A549 (cell line): ENCODE measurements at regions not wholly inside any gene's neighbourhood (a gene's known extent, or its start where the extent isn't known, plus 50 kb on each side); places are given as distances from the start of the nearest gene placed in this dataset.

ENCODE experiments used
- ATAC-seq, 2 experiments: fragments of 200-7000 bp in 1 of 2; fragments of >200 bp in 1 of 2; cut with Nextera tagmentation in 1 of 2; cut with Tn5 transposase in 1 of 2; 3 replicates each; pipeline versions ENCODE4 v1.8.0 to v1.9.1; 2018 to 2020; ENCODE audit warnings: mild to moderate bottlenecking in 1 of 2, moderate library complexity in 1 of 2
- CTCF ChIA-PET: fragments of 300-600 bp; sonication (Branson Sonifier 250); formaldehyde crosslinking; extraction: SDS; loops from one replicate; lab custom pipeline; 2021; ENCODE audit warnings: antibody characterized with exemption, inconsistent platforms; lab: Yijun Ruan, JAX
- POLR2A ChIA-PET: fragments of 350-600 bp; formaldehyde crosslinking; extraction: SDS; loops from one replicate; lab custom pipeline; 2021; ENCODE audit warnings: antibody characterized with exemption, inconsistent platforms; lab: Yijun Ruan, JAX
- DNase-seq, 2 experiments: peaks; one replicate each; pipeline versions ENCODE4 v3.0.0 to v3.0.0-alpha.2; 2011 to 2016; ENCODE audit warnings: low read depth in 1 of 2, low spot score in 1 of 2
- FAIRE-seq: peaks from 2 replicates; lab custom pipeline; 2011; peaks lifted over from hg19 to GRCh38; lab: Jason Lieb, UNC
- H3K27ac ChIP-seq, 2 experiments: fragments of >200 bp; sonication (Bioruptor Twin); formaldehyde crosslinking; 3 replicates each; pipeline ENCODE4 v1.5.1; 2016 to 2017
- H3K4me1 ChIP-seq: fragments of >200 bp; sonication (Bioruptor Twin); formaldehyde crosslinking; 3 replicates; pipeline ENCODE4 v1.6.1; 2016
- H3K4me2 ChIP-seq: fragments of >200 bp; sonication (Bioruptor Twin); formaldehyde crosslinking; 3 replicates; pipeline ENCODE4 v1.6.1; 2016
- H3K4me3 ChIP-seq: fragments of >200 bp; sonication (Bioruptor Twin); formaldehyde crosslinking; 3 replicates; pipeline ENCODE4 v1.5.1; 2016
- H3K9me3 ChIP-seq: fragments of >200 bp; sonication (Bioruptor Twin); formaldehyde crosslinking; 3 replicates; pipeline ENCODE4 v1.6.1; 2016
- CBX8 ChIP-seq: fragments of 200-600 bp; sonication (generic); IDR thresholded peaks from 2 replicates; pipeline ENCODE4 v1.6.1; 2016
- CHD2 ChIP-seq: fragments of 150-350 bp; IDR thresholded peaks from 2 replicates; pipeline ENCODE4 v1.6.1; 2014; ENCODE audit warnings: low read length; ENCODE audit not compliant: partially characterized antibody
- ELK1 ChIP-seq: fragments of 150-350 bp; IDR thresholded peaks from 2 replicates; pipeline ENCODE4 v1.6.1; 2014; ENCODE audit warnings: low read depth, mild to moderate bottlenecking, low read length
- FOXS1 ChIP-seq: fragments of 250-450 bp; sonication (Bioruptor Pico); IDR thresholded peaks from 2 replicates; pipeline ENCODE4 v1.5.0; 2020; ENCODE audit warnings: mild to moderate bottlenecking, moderate library complexity
- HDAC2 ChIP-seq: fragments of 200-600 bp; sonication (generic); IDR thresholded peaks from 2 replicates; pipeline ENCODE4 v1.6.1; 2016
- HES2 ChIP-seq: fragments of >200 bp; sonication (Bioruptor Twin); formaldehyde crosslinking; IDR thresholded peaks from 2 replicates; pipeline ENCODE4 v1.6.1; 2016
- HOXA7 ChIP-seq: fragments of 250-450 bp; sonication (Bioruptor Pico); IDR thresholded peaks from 2 replicates; pipeline ENCODE4 v1.5.0; 2020; ENCODE audit warnings: mild to moderate bottlenecking, moderate library complexity
- KDM5A ChIP-seq: fragments of 200-600 bp; sonication (generic); IDR thresholded peaks from 2 replicates; pipeline ENCODE4 v1.6.1; 2016; ENCODE audit warnings: antibody characterized with exemption, mild to moderate bottlenecking
- MAFK ChIP-seq: fragments of 450-650 bp; IDR thresholded peaks from 2 replicates; pipeline ENCODE4 v1.6.1; 2014; ENCODE audit not compliant: partially characterized antibody
- MAZ ChIP-seq: fragments of 150-350 bp; IDR thresholded peaks from 2 replicates; pipeline ENCODE4 v1.6.1; 2014; ENCODE audit warnings: antibody characterized with exemption, low read depth, low read length, borderline replicate concordance
- MYC ChIP-seq: IDR thresholded peaks from 2 replicates; pipeline ENCODE4 v1.6.1; 2012; ENCODE audit warnings: mild to moderate bottlenecking, inconsistent platforms, low read length, improper control_type of control experiment, borderline replicate concordance
- NFE2L2 ChIP-seq: fragments of 150-350 bp; conservative IDR thresholded peaks from 2 replicates; pipeline ENCODE4 v1.6.1; 2014; ENCODE audit warnings: low read length
- NPAS2 ChIP-seq: fragments of 250-450 bp; sonication (Bioruptor Pico); IDR thresholded peaks from 2 replicates; pipeline ENCODE4 v1.8.0; 2022; ENCODE audit warnings: mild to moderate bottlenecking, moderate library complexity, borderline replicate concordance
- PHF8 ChIP-seq: fragments of 200-600 bp; sonication (generic); IDR thresholded peaks from 2 replicates; pipeline ENCODE4 v1.6.1; 2016; ENCODE audit warnings: low read depth, mild to moderate bottlenecking, antibody characterized with exemption, moderate library complexity, borderline replicate concordance
- POLR2AphosphoS2 ChIP-seq: conservative IDR thresholded peaks from 2 replicates; pipeline ENCODE4 v1.6.1; 2012; ENCODE audit warnings: low read length, improper control_type of control experiment, inconsistent platforms
- RAD21 ChIP-seq, 2 experiments: fragments of >200 bp in 1 of 2; sonication (Bioruptor Twin) in 1 of 2; formaldehyde crosslinking in 1 of 2; IDR thresholded peaks in 1 of 2; conservative IDR thresholded peaks in 1 of 2; 2 replicates in 1 of 2; 3 replicates in 1 of 2; pipeline ENCODE4 v1.6.1; 2012 to 2018; ENCODE audit warnings: inconsistent platforms in 1 of 2
- RFX5 ChIP-seq: fragments of 450-650 bp; IDR thresholded peaks from 2 replicates; pipeline ENCODE4 v1.7.1; 2014; ENCODE audit warnings: antibody characterized with exemption, mild to moderate bottlenecking, moderate library complexity
- RNF2 ChIP-seq: fragments of 200-600 bp; sonication (generic); IDR thresholded peaks from 2 replicates; pipeline ENCODE4 v1.6.1; 2016; ENCODE audit warnings: low read depth, mild to moderate bottlenecking, antibody characterized with exemption, moderate library complexity, borderline replicate concordance
- SMC3 ChIP-seq: fragments of >200 bp; sonication (Bioruptor Twin); formaldehyde crosslinking; IDR thresholded peaks from 3 replicates; pipeline ENCODE4 v1.6.1; 2018; ENCODE audit warnings: inconsistent platforms
- SREBF2 ChIP-seq: fragments of 450-650 bp; IDR thresholded peaks from 2 replicates; pipeline ENCODE4 v1.6.1; 2014; ENCODE audit warnings: mild to moderate bottlenecking, moderate library complexity
- TFCP2L1 ChIP-seq: fragments of 250-450 bp; sonication (Bioruptor Pico); IDR thresholded peaks from 2 replicates; pipeline ENCODE4 v1.5.0; 2021; ENCODE audit warnings: mild to moderate bottlenecking
- ZSCAN20 ChIP-seq: fragments of 250-450 bp; sonication (Bioruptor Pico); IDR thresholded peaks from 2 replicates; pipeline ENCODE4 v1.8.0; 2022; ENCODE audit warnings: mild to moderate bottlenecking, moderate library complexity
- WGBS: methylation state at CpG from one replicate; pipeline ENCODE4 v1.1.6; 2017; ENCODE audit errors: missing lambda C conversion rate; 5-methylcytosine and 5-hydroxymethylcytosine counted together

- no peaks in the 10 kb centered on the region for H3K4me1 ChIP-seq
- ATAC-seq (no peak), DNase-seq (no peak), FAIRE-seq (no peak)
- H3K4me3 ChIP-seq = no peak overlapping the region
- TF ChIP-seq PHF8 = no peak
- TF ChIP-seq ZSCAN20 (CRISPR knock-in tag) = no peak
- TF ChIP-seq CBX8 = no peak
- TF ChIP-seq HES2 = no peak
- TF ChIP-seq HOXA7 (CRISPR knock-in tag) = no peak
- TF ChIP-seq POLR2AphosphoS2 = no peak
- TF ChIP-seq SMC3 = no peak
- no peak for TF ChIP-seq ELK1
- no peak for TF ChIP-seq FOXS1 (CRISPR knock-in tag)
- no peak for TF ChIP-seq RFX5
- no peak for TF ChIP-seq MYC
- TF ChIP-seq RAD21 (conservative IDR thresholded peaks at IDR 0.05 in 1 of 2, IDR thresholded peaks at IDR 0.05 in 1 of 2) = no peak
- TF ChIP-seq TFCP2L1 (CRISPR knock-in tag) = no peak
- no peak for TF ChIP-seq RNF2
- no peak for TF ChIP-seq KDM5A
- ChIA-PET CTCF (no interaction called here), POLR2A (no interaction called here)
- H3K27ac ChIP-seq = no peak overlapping the region
- H3K4me2 ChIP-seq = no peak overlapping the region
- WGBS = 7% methylated on average over 4 of the region's 4 CpGs
- no peaks in the 10 kb centered on the region for H3K9me3 ChIP-seq
Observed at GRCh38 chr4:10207116-10207515, 90.5 kb upstream of the WDR1 start.

- 0% methylated on average over 1 of the region's 1 CpG for WGBS
- no peak for TF ChIP-seq SREBF2
- no peak for TF ChIP-seq CHD2
- no peak for TF ChIP-seq NPAS2 (CRISPR knock-in tag)
- no peak for TF ChIP-seq CBX8
- no peak for TF ChIP-seq ZSCAN20 (CRISPR knock-in tag)
- no peak for ATAC-seq
Observed at GRCh38 chr4:10205223-10205622, 88.6 kb upstream of the WDR1 start.

GRCh38 chr4:10204401-10205058 is 87.9 kb upstream of the WDR1 start:
- ATAC-seq = no peak

More at GRCh38 chr4:10205223-10205622, 88.6 kb upstream of the WDR1 start:
- ChIA-PET POLR2A (no interaction called here), CTCF (interaction anchor here (0.9 kb wide), 1 partner anchor 34 kb away, joined by 3 read pairs; no protein-coding TSS in a partner anchor)
- DNase-seq (no peak), FAIRE-seq (no peak)
- Histone ChIP-seq H3K9me3 (no peaks in the 10 kb centered on the region), H3K4me1 (no peaks in the 10 kb centered on the region), H3K27ac (no peak overlapping the region), H3K4me3 (no peak overlapping the region), H3K4me2 (no peak overlapping the region)

More at GRCh38 chr4:10204401-10205058, 87.9 kb upstream of the WDR1 start:
- DNase-seq (no peak), FAIRE-seq (no peak)
- H3K4me1 ChIP-seq = no peaks in the 10 kb centered on the region
- TF ChIP-seq NFE2L2 (no peak), MYC (no peak), HDAC2 (no peak), MAFK (no peak), MAZ (no peak), TFCP2L1 (CRISPR knock-in tag) (no peak), RAD21 (conservative IDR thresholded peaks at IDR 0.05 in 1 of 2, IDR thresholded peaks at IDR 0.05 in 1 of 2) (no peak)
- CTCF ChIA-PET = no interaction called here
- H3K9me3 ChIP-seq = no peaks in the 10 kb centered on the region
- no peak overlapping the region for H3K27ac ChIP-seq
- H3K4me3 ChIP-seq = no peak overlapping the region
- H3K4me2 ChIP-seq = no peak overlapping the region
- POLR2A ChIA-PET = no interaction called here
- WGBS = 28% methylated on average over 9 of the region's 9 CpGs
